NCI-H2196 treated with DMSO at 0.1 percent for 48 hours (cell line): ENCODE measurements at regions not wholly inside any gene's neighbourhood (a gene's known extent, or its start where the extent isn't known, plus 50 kb on each side); places are given as distances from the start of the nearest gene placed in this dataset.
A peak's percentile ranks its signal among the peaks of the same experiment; 100 is the strongest.

Experiments used
- DNase-seq: peaks from one replicate; lab custom pipeline; 2025; ENCODE audit not compliant: unreplicated experiment; lab: John Stamatoyannopoulos, UW

- peak; percentile 33 for DNase-seq
Observed at GRCh38 chr12:115004470-115005146, 320.6 kb upstream of the TBX3 start.

- DNase-seq, result no peak
Observed at GRCh38 chr12:115002434-115002833, 318.5 kb upstream of the TBX3 start.

DNA sequence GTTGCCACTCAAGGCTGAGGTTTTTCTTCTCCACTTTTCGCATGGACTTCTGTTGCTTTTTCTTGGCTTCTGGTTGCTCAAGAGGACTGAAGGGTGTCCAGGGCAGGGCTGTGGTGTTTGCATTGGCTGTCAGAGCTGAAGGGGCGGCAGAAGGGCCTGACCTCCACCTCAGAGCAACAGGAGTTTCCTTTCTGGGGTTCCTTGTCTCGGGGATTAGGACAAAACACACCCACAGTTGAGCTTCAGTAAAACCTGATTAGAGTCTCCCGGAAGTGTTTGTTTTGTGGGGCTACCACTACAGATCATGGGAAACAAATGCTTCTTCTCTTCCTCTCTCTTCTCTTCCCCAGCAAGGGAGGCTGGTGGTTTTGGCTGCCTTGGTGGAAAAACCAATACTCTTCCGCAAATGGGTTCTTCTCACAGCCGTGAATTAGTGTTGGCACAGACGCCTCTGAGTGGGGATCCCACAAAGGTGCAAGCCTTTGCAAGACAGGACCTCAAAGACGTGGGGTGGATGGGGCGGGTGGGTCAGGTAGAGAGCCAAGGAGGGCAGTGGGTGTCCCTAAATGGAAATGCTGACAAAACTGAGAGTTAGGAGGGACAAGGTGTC, 317.7 kb upstream of the TBX3 start:
- DNase-seq, result no peak

- peak; percentile 5 for DNase-seq
Observed at GRCh38 chr12:115000038-115000437, 316.1 kb upstream of the TBX3 start.

GRCh38 chr12:114998750-114999128, 314.8 kb upstream of the TBX3 start:
- no peak for DNase-seq

DNA sequence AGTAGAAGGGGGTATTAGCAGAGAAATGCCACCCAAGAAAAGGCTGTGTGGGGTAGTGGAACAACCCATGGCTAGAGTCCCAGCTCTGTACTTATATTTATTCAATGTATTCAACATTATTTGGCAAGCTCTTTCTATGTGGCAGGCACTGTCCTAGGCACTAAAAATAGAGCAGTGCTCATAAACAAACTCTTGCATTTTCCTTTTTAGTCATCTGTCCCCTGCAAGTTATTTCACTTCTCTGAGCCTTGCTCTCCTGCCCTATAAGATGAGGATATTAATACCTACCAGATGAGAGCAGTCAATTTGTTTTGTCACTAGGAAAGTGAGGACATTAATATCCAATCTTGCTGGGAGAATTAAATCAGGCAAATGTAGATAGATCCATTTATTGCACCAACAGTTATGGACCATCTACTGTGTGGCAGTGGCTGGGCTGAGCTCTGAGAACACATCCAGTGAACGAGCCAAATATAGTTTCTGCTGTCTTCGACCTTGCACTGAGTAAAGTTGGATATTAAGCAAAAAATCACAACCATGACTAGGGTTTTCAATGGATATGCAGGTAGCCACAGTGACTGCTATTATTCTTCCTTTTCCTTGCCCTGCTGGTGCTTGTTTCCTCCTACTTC, 314.3 kb upstream of the TBX3 start:
- no peak for DNase-seq

DNA sequence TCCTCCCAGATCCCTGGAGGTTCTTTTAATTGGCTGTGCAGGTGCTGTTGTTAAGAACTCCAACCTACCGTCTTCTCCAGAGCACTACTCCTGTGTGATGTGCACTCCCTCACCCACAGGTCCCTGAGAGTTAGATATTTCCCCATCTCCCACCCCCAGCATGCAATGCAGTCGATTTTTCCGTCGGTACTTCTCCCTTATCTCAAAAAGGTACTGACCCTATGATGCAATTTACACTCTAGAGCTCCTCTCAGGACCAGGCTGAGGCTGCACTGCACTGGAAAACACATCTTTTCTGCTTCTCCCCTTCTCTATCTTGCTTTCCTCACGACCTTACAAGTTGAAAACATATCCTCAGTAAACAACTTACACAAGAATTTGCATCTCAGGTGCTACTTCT, 312.4 kb upstream of the TBX3 start:
- DNase-seq, result no peak

- no peak for DNase-seq
Observed at GRCh38 chr12:114995891-114996290, 311.9 kb upstream of the TBX3 start.

DNA sequence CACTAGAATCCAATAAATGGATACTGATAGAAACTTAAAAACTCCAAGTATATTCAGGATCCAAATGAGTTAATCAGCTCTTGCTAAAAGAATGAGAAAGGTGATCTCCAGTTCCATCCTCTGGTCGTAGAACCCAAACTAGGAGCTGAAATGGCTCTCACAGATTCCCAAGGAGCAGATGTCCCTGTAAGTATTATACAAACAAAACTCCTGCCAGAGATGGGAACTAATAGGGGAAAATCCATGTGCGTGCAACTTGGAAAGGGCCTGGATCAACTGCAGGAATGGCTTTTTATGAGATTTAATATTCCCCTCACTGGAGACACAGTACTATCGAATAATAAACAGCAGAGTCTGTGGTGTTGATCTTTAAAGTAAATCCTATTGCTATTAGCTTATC, 309.2 kb upstream of the TBX3 start:
- no peak for DNase-seq

GRCh38 chr12:114992443-114992842, 308.5 kb upstream of the TBX3 start:
- no peak for DNase-seq

- DNase-seq, result no peak
Observed at GRCh38 chr12:114990381-114990780, 306.4 kb upstream of the TBX3 start.

GRCh38 chr12:114986849-114987248, 302.9 kb upstream of the TBX3 start:
- DNase-seq, result no peak

GRCh38 chr12:114986178-114986714, 302.3 kb upstream of the TBX3 start:
- no peak for DNase-seq

DNA sequence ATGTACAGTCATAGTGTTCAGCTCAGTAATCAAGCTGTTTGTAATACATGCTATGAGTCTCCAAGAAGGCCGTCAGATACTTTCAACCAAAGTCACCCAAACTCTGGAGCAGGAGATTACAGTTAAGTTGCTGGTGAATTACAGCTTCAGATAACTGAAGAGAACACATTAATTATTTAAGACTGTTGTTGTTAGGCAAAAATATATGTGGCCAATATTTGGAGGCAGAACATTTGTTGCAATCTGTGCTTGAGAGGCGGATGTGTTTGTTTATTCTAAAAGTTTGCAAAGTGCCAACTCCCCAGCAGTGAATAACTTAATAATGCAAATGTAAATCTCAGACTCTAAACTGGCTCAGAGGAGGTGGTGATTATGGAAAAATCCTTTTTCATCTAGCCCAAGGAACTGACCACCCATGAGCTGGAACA, 300.7 kb upstream of the TBX3 start:
- no peak for DNase-seq

DNA sequence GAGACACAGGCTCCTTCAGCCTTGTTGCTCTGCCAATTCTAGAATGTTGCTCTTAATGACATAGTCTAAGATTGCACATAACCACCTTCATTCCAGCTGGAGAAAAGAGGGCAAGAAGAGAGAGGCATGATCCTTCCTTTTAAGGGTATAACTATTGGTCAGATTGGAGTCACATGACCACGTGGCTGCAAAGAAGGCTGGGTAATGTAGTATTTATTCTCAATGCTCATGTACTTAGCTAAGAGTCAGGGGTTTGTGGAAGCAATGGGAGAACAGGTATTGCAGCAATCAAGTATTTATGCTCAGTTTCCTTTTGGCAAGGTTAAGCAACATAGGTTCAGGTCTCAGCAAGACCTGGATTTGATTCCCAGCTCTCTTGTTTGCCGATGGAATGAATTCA, 298.8 kb upstream of the TBX3 start:
- no peak for DNase-seq

DNA sequence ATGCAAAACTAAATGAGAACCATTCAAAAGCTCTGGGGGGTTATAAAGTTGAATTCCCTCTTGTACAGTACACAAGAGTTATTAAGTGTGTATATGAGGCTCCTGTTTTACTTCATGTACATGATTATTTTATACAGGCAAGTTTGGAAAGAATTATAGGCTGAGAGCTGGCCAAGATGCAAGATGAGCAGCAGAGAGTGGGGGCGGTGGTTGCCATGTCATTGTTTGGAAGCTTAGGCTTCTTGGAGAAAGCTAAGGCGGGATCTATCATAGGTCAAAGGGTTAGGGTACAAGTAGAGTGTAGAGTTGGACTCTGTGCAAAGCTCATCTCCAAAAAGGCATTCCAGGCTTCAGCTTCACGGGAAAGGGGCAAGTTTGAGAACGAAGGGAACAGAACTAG, 297.1 kb upstream of the TBX3 start:
- no peak for DNase-seq

DNA sequence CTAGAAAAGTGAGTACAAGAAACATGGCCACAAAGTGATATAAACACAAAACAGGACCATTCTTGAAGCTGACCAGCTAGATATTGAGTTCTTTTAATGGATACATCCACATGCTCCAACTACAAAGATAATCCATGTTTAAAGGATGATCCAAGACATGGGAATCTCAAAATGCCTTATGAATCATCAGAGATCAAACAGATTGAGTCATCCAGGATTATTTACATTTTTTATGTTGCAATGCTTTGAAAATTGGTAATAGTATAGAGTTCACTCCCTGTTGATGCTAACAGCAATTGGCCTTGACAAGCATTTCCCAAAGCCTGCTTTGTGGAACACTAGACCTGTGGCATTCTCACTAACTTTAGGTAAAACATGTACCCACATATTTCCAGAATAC, 293.0 kb upstream of the TBX3 start:
- DNase-seq, result no peak

DNA sequence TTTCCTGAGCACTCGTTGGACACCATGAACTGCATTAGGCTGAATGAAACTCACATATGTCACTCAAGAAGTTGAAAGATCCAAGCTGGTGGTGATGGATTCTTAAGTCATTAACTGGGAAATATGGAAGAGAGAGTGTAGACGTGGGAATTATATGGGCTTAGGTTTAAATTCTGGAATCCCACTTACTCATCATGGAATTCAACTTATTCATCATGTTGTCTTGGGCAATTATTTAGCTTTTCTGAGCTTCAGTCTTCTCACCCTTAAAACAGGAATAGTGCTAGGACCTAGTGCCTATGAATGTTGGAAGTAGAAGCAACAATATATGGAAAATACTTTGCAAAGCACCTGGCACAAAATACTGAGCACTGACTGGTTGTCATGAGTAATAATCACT, 292.4 kb upstream of the TBX3 start:
- DNase-seq, result no peak

- no peak for DNase-seq
Observed at GRCh38 chr12:114975640-114976310, 291.8 kb upstream of the TBX3 start.

GRCh38 chr12:114974826-114975639, 291.1 kb upstream of the TBX3 start:
- DNase-seq, result no peak

- DNase-seq, result no peak
Observed at GRCh38 chr12:114974333-114974732, 290.4 kb upstream of the TBX3 start.
